HEK293 (cell line): ENCODE measurements at regions not wholly inside any gene's neighbourhood (a gene's known extent, or its start where the extent isn't known, plus 50 kb on each side); places are given as distances from the start of the nearest gene placed in this dataset.

Experiments
- MYNN ChIP-seq: fragments of 450-650 bp; formaldehyde crosslinking; IDR thresholded peaks from 2 replicates; pipeline ENCODE4 v1.5.1; 2016; ENCODE audit warnings: missing biosample characterization, missing genetic modification characterization, borderline replicate concordance
- ZNF777 ChIP-seq: fragments of 450-650 bp; formaldehyde crosslinking; IDR thresholded peaks from 2 replicates; pipeline ENCODE4 v1.5.1; 2017; ENCODE audit warnings: missing biosample characterization, missing genetic modification characterization, borderline replicate concordance

DNA sequence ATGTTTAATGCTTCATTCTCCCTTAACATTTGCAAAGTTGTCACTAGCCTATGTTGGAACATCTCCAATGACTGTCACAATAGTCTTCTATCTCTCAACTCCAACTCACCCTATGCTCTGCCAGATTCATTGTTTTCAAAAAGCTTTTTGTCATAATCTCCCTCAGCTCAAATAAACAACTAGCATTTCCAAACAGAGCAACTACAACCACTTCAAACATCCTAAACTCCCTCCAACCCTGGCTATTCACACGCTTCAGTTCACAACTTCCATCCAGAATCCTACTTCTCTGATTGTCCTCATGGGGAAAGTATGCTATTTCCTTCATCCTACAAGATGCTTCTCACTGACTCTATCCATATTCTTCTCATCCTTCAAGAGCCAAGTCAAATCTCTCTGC, 139.2 kb upstream of the VRK2 start:
- TF ChIP-seq MYNN (tag by site-specific recombination) = no peak
- no peak for TF ChIP-seq ZNF777 (tag by site-specific recombination)
